DND-41 (cell line): ENCODE measurements at regions not wholly inside any gene's neighbourhood (a gene's known extent, or its start where the extent isn't known, plus 50 kb on each side); places are given as distances from the start of the nearest gene placed in this dataset.

Experiments
- ATAC-seq: fragments of 200-7000 bp; cut with Tn5 transposase; 3 replicates; pipeline ENCODE4 v1.9.1; 2021; ENCODE audit warnings: low read depth; ENCODE audit not compliant: insufficient read depth
- DNase-seq: peaks from one replicate; pipeline ENCODE4 v3.0.0-alpha.2; 2020
- H2AFZ ChIP-seq: 2 replicates; pipeline ENCODE4 v1.6.0; 2012; ENCODE audit warnings: low read depth, low read length
- H3K27ac ChIP-seq: 2 replicates; pipeline ENCODE4 v1.5.1; 2012; ENCODE audit warnings: low read length, inconsistent platforms
- H3K27me3 ChIP-seq: fragments of 200-600 bp; sonication (generic); 2 replicates; pipeline ENCODE4 v1.6.0; 2012; ENCODE audit warnings: low read length, mild to moderate bottlenecking, inconsistent platforms; ENCODE audit not compliant: insufficient read depth, poor library complexity
- H3K36me3 ChIP-seq: 2 replicates; pipeline ENCODE4 v1.5.1; 2012; ENCODE audit warnings: low read length, inconsistent platforms; ENCODE audit not compliant: insufficient read depth
- H3K4me1 ChIP-seq: 2 replicates; pipeline ENCODE4 v1.5.1; 2012; ENCODE audit warnings: mild to moderate bottlenecking, low read length; ENCODE audit not compliant: insufficient read depth
- H3K4me2 ChIP-seq: 2 replicates; pipeline ENCODE4 v1.6.0; 2012; ENCODE audit warnings: mild to moderate bottlenecking, moderate library complexity, low read length, inconsistent platforms; ENCODE audit not compliant: insufficient read depth
- H3K4me3 ChIP-seq, 2 experiments: fragments of 200-600 bp in 1 of 2; shearing (Covaris generic) in 1 of 2; 2 replicates each; pipeline ENCODE4 v1.5.1; 2012 to 2016; ENCODE audit warnings: inconsistent platforms in 2 of 2, low read length in 2 of 2, mild to moderate bottlenecking in 2 of 2, low read depth in 1 of 2, moderate library complexity in 1 of 2
- H3K79me2 ChIP-seq: 2 replicates; pipeline ENCODE4 v1.6.0; 2012; ENCODE audit warnings: low read length, inconsistent platforms; ENCODE audit not compliant: insufficient read depth
- H3K9ac ChIP-seq: 2 replicates; pipeline ENCODE4 v1.6.0; 2012; ENCODE audit warnings: low read depth, mild to moderate bottlenecking, inconsistent platforms, low read length, moderate library complexity
- H3K9me3 ChIP-seq: 2 replicates; pipeline ENCODE4 v1.5.1; 2012; ENCODE audit warnings: low read length, moderate library complexity, mild to moderate bottlenecking, inconsistent platforms; ENCODE audit not compliant: insufficient read depth, severe bottlenecking
- H4K20me1 ChIP-seq: 2 replicates; pipeline ENCODE4 v1.6.0; 2012; ENCODE audit warnings: low read length; ENCODE audit not compliant: insufficient read depth
- EZH2 ChIP-seq: IDR thresholded peaks from 3 replicates; pipeline ENCODE4 v1.6.1; 2012; ENCODE audit warnings: borderline replicate concordance, low read depth, mild to moderate bottlenecking, moderate library complexity, low read length, inconsistent platforms; ENCODE audit not compliant: severe bottlenecking
- TF ChIP-seq, protein P1 (sequence below): IDR thresholded peaks from 2 replicates; pipeline ENCODE4 v1.5.1; 2012; ENCODE audit warnings: borderline replicate concordance, low read length, moderate library complexity, mild to moderate bottlenecking; ENCODE audit not compliant: poor library complexity, severe bottlenecking; ENCODE audit errors: extremely low read depth

DNA sequence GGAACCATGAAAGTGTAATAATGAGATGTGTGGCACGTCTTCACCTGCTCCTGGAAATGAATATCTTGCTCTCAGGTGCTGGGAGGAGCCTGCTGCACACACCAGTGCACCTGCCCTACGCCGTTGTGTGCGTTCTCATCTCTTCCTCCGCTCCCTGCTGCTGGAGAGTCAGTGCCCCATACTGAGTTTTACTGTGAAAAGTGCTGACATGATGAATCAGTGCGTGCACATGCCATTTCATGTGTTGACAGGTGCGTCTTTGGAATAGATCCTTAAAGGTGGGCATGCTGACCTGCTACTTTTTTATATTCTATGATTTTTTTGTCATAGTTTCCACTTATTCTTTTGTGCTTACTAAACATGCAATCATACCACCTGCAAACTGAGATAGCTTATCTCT lies 1015.8 kb downstream of the BRD1 start:
- Histone ChIP-seq H2AFZ (no peak overlapping the region), H4K20me1 (no peaks in the 10 kb centered on the region), H3K27ac (no peak overlapping the region), H3K9me3 (no peaks in the 10 kb centered on the region), H3K4me3 (no peak overlapping the region), H3K4me2 (no peak overlapping the region), H3K36me3 (no peaks in the 10 kb centered on the region), H3K4me1 (no peaks in the 10 kb centered on the region), H3K79me2 (no peaks in the 10 kb centered on the region), H3K9ac (no peak overlapping the region), H3K27me3 (no peaks in the 10 kb centered on the region)
- DNase-seq: no peak
- no peak for TF ChIP-seq EZH2
- TF ChIP-seq, protein P1, sequence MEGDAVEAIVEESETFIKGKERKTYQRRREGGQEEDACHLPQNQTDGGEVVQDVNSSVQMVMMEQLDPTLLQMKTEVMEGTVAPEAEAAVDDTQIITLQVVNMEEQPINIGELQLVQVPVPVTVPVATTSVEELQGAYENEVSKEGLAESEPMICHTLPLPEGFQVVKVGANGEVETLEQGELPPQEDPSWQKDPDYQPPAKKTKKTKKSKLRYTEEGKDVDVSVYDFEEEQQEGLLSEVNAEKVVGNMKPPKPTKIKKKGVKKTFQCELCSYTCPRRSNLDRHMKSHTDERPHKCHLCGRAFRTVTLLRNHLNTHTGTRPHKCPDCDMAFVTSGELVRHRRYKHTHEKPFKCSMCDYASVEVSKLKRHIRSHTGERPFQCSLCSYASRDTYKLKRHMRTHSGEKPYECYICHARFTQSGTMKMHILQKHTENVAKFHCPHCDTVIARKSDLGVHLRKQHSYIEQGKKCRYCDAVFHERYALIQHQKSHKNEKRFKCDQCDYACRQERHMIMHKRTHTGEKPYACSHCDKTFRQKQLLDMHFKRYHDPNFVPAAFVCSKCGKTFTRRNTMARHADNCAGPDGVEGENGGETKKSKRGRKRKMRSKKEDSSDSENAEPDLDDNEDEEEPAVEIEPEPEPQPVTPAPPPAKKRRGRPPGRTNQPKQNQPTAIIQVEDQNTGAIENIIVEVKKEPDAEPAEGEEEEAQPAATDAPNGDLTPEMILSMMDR: no peak
- ATAC-seq: no peak

DNA sequence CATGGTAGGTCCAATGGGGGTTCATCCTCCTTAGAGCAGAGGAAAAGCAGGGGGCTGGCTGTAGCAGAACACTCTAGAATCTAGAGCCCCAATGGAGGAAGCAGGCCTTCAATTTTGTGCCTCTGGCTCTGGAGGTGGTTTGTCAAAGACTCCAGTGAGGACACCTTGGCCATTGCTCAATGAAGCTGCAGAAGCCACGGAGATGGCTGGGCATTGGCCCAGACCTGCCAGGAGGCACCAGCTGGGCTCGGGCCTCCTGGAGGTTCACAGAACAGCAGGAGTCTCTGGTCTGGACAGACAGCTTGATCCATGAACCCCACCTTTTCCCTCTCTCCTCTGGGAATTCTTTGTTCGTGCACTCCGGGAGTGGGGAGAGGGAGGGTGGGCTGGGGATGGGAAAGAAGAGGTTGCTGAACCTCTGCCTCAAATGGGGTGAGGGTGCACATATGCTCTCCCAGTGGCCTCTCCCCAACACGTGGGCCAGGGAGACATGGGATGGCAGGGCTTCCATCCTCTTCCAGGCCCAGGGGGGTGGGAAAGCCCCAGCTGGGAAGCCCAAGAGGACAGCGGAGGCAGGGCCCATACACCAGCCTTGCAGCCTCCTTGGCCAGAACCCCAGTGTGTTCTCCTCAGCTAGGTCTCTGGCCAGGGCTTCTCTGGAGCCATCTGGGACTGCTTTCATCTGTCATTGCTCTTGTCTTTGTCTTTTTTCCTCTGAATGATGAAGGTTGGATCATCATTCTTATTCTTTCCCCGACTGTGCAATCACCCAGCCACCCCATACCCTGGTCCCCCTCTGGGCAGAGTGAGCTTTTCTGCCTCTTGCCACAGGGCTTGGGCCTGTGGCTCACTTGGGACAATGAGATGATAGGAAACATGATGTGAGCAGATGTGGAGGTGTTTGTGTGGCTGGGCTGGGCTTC lies 1019.4 kb downstream of the BRD1 start:
- no peak overlapping the region for H2AFZ ChIP-seq
- H3K27me3 ChIP-seq: no peaks in the 10 kb centered on the region
- no peak for ATAC-seq
- no peaks in the 10 kb centered on the region for H3K4me1 ChIP-seq
- no peaks in the 10 kb centered on the region for H3K9me3 ChIP-seq
- H3K27ac ChIP-seq: no peak overlapping the region
- no peaks in the 10 kb centered on the region for H3K79me2 ChIP-seq
- no peaks in the 10 kb centered on the region for H3K36me3 ChIP-seq
- no peak overlapping the region for H3K4me2 ChIP-seq
- no peak for DNase-seq
- TF ChIP-seq, protein P1: no peak
- TF ChIP-seq EZH2: no peak
- H3K4me3 ChIP-seq: no peak overlapping the region
- H3K9ac ChIP-seq: no peak overlapping the region
- H4K20me1 ChIP-seq: no peaks in the 10 kb centered on the region

DNA sequence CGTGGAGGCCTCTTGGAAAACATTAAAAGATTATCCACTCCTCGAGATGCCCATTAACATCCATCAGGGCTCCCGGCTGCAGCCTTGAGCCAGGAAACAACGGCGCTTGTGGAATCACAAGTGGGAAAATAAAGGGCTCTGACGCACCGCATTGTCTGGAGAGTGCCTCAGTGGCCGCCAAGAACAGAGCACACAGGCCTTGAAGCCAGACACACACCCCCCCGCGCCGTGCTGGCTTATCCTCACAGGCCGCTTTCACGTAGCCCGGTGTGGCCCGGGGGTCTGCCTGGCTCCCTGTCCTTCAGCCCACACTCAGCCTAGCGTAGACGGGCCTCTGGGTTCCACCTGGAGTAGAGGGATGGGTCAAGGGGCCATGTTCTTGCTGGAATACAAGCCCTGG lies 1020.5 kb downstream of the BRD1 start:
- H3K79me2 ChIP-seq: no peaks in the 10 kb centered on the region
- no peak for ATAC-seq
- no peaks in the 10 kb centered on the region for H3K27me3 ChIP-seq
- H3K4me2 ChIP-seq: no peak overlapping the region
- DNase-seq: no peak
- H3K9me3 ChIP-seq: no peaks in the 10 kb centered on the region
- H3K4me1 ChIP-seq: no peaks in the 10 kb centered on the region
- H3K36me3 ChIP-seq: no peaks in the 10 kb centered on the region
- TF ChIP-seq, protein P1: no peak
- TF ChIP-seq EZH2: no peak
- no peaks in the 10 kb centered on the region for H4K20me1 ChIP-seq
- H2AFZ ChIP-seq: no peak overlapping the region
- no peak overlapping the region for H3K27ac ChIP-seq
- H3K9ac ChIP-seq: no peak overlapping the region
- H3K4me3 ChIP-seq: no peak overlapping the region
